Neural cell (in vitro differentiated cells): ENCODE measurements at regions not wholly inside any gene's neighbourhood (a gene's known extent, or its start where the extent isn't known, plus 50 kb on each side); places are given as distances from the start of the nearest gene placed in this dataset.

Source experiments
- H2AFZ ChIP-seq: fragments of 200-600, 300-800 bp; sonication (generic), shearing (Covaris generic); 2 replicates; pipeline ENCODE4 v1.6.0; 2014; ENCODE audit warnings: low read depth, mild to moderate bottlenecking, antibody characterized with exemption, low read length, moderate library complexity
- H3F3A ChIP-seq: fragments of 200-600 bp; shearing (Covaris generic); 2 replicates; pipeline ENCODE4 v1.6.1; 2016; ENCODE audit warnings: mild to moderate bottlenecking, moderate library complexity, mixed read lengths, antibody characterized with exemption, low read length; ENCODE audit not compliant: insufficient read depth, poor library complexity, severe bottlenecking
- H3K27ac ChIP-seq: fragments of 200-600, 300-800 bp; sonication (generic), shearing (Covaris generic); 2 replicates; pipeline ENCODE4 v1.5.1; 2014; ENCODE audit warnings: mild to moderate bottlenecking, low read length, moderate library complexity
- H3K27me3 ChIP-seq: fragments of 300-800, 200-600 bp; sonication (generic), shearing (Covaris generic); 2 replicates; pipeline ENCODE4 v1.6.0; 2014; ENCODE audit warnings: mild to moderate bottlenecking, low read depth, low read length, moderate library complexity; ENCODE audit not compliant: insufficient read depth
- H3K36me3 ChIP-seq: fragments of 300-800, 200-600 bp; sonication (generic), shearing (Covaris generic); 2 replicates; pipeline ENCODE4 v1.5.1; 2014; ENCODE audit warnings: mild to moderate bottlenecking, antibody characterized with exemption, low read length, moderate library complexity; ENCODE audit not compliant: insufficient read depth
- H3K4me2 ChIP-seq: fragments of 300-800, 200-600 bp; sonication (generic), shearing (Covaris generic); 2 replicates; pipeline ENCODE4 v1.6.0; 2014; ENCODE audit warnings: mild to moderate bottlenecking, low read length
- H3K4me3 ChIP-seq: fragments of 300-800, 200-600 bp; sonication (generic), shearing (Covaris generic); 2 replicates; pipeline ENCODE4 v1.5.1; 2014; ENCODE audit warnings: mild to moderate bottlenecking, low read length, moderate library complexity
- H3K79me2 ChIP-seq: fragments of 200-600 bp; shearing (Covaris generic); replicated peaks from 2 replicates; pipeline ENCODE4 v1.6.0; 2014; ENCODE audit warnings: mild to moderate bottlenecking, low read length, moderate library complexity; ENCODE audit not compliant: insufficient read depth
- H3K9ac ChIP-seq: fragments of 300-800, 200-600 bp; sonication (generic), shearing (Covaris generic); 2 replicates; pipeline ENCODE4 v1.6.1; 2016; ENCODE audit warnings: mild to moderate bottlenecking, low read length, mixed read lengths
- H3K9me2 ChIP-seq: fragments of 200-600 bp; shearing (Covaris generic); 2 replicates; pipeline ENCODE4 v1.6.1; 2016; ENCODE audit warnings: mild to moderate bottlenecking, low read length, mixed read lengths; ENCODE audit not compliant: insufficient read depth
- H3K9me3 ChIP-seq: fragments of 200-600, 300-800 bp; sonication (generic), shearing (Covaris generic); 2 replicates; pipeline ENCODE4 v1.6.1; 2016; ENCODE audit warnings: mild to moderate bottlenecking, mixed run types, low read length, moderate library complexity, mixed read lengths
- H4K20me1 ChIP-seq: fragments of 200-600 bp; shearing (Covaris generic); 2 replicates; pipeline ENCODE4 v1.6.1; 2016; ENCODE audit warnings: mild to moderate bottlenecking, mixed run types; ENCODE audit not compliant: insufficient read depth
- CTCF ChIP-seq: fragments of 450-650 bp; IDR thresholded peaks from 2 replicates; pipeline ENCODE4 v1.5.1; 2014; ENCODE audit warnings: antibody characterized with exemption, mild to moderate bottlenecking, moderate library complexity; ENCODE audit not compliant: poor library complexity, severe bottlenecking
- EP300 ChIP-seq: fragments of 450-650 bp; conservative IDR thresholded peaks from 2 replicates; pipeline ENCODE4 v1.6.1; 2014; ENCODE audit warnings: antibody characterized with exemption, mild to moderate bottlenecking, moderate library complexity; ENCODE audit not compliant: poor library complexity, severe bottlenecking
- EZH2 ChIP-seq: fragments of 200-600, 300-800 bp; shearing (Covaris generic), sonication (generic); IDR thresholded peaks from 2 replicates; pipeline ENCODE4 v1.6.1; 2014; ENCODE audit warnings: antibody characterized with exemption, low read length, borderline replicate concordance, mild to moderate bottlenecking; ENCODE audit not compliant: insufficient read depth, poor library complexity, severe bottlenecking
- MXI1 ChIP-seq: fragments of 450-650 bp; conservative IDR thresholded peaks from 2 replicates; pipeline ENCODE4 v1.6.1; 2014; ENCODE audit warnings: antibody characterized with exemption, mild to moderate bottlenecking; ENCODE audit not compliant: poor library complexity, severe bottlenecking
- POLR2AphosphoS5 ChIP-seq: IDR thresholded peaks from 2 replicates; pipeline ENCODE4 v1.6.1; 2012
- RAD21 ChIP-seq: fragments of 450-650 bp; conservative IDR thresholded peaks from 2 replicates; pipeline ENCODE4 v1.6.1; 2014; ENCODE audit warnings: antibody characterized with exemption, mild to moderate bottlenecking, moderate library complexity
- REST ChIP-seq: IDR thresholded peaks from 2 replicates; pipeline ENCODE4 v1.6.1; 2012; ENCODE audit warnings: borderline replicate concordance
- SMC3 ChIP-seq: fragments of 450-650 bp; conservative IDR thresholded peaks from 2 replicates; pipeline ENCODE4 v1.6.1; 2014; ENCODE audit warnings: antibody characterized with exemption, mild to moderate bottlenecking, moderate library complexity; ENCODE audit not compliant: poor library complexity
- TAF1 ChIP-seq: IDR thresholded peaks from 2 replicates; pipeline ENCODE4 v1.6.1; 2012; ENCODE audit warnings: low read depth

- H2AFZ ChIP-seq = no peak overlapping the region
- H3K27me3 ChIP-seq = no peaks in the 10 kb centered on the region
Measured at GRCh38 chr21:15676935-15677334, 52.8 kb upstream of the USP25 start.

GRCh38 chr21:15679630-15680029 lies 50.2 kb upstream of the USP25 start:
- no peak overlapping the region for H3K9ac ChIP-seq
- no peaks in the 10 kb centered on the region for H3K36me3 ChIP-seq
- H3K79me2 ChIP-seq = no peaks in the 10 kb centered on the region
- H3K4me2 ChIP-seq = no peak overlapping the region
- no peak overlapping the region for H3K27ac ChIP-seq
- no peaks in the 10 kb centered on the region for H3K9me3 ChIP-seq
- H2AFZ ChIP-seq = no peak overlapping the region
- H4K20me1 ChIP-seq = no peaks in the 10 kb centered on the region
- H3K9me2 ChIP-seq = no peaks in the 10 kb centered on the region
- H3K4me3 ChIP-seq = no peak overlapping the region
- H3F3A ChIP-seq = no peaks in the 10 kb centered on the region
- no peaks in the 10 kb centered on the region for H3K27me3 ChIP-seq
- TF ChIP-seq POLR2AphosphoS5 (no peak), REST (no peak), SMC3 (no peak), MXI1 (no peak), CTCF (no peak), TAF1 (no peak), EP300 (no peak)

More at GRCh38 chr21:15676935-15677334, 52.8 kb upstream of the USP25 start:
- TF ChIP-seq CTCF (no peak), TAF1 (no peak), RAD21 (no peak), MXI1 (no peak), POLR2AphosphoS5 (no peak), REST (no peak), EZH2 (no peak), EP300 (no peak), SMC3 (no peak)
- Histone ChIP-seq H3K27ac (no peak overlapping the region), H3K79me2 (no peaks in the 10 kb centered on the region), H4K20me1 (no peaks in the 10 kb centered on the region), H3F3A (no peaks in the 10 kb centered on the region), H3K9me2 (no peaks in the 10 kb centered on the region), H3K36me3 (no peaks in the 10 kb centered on the region), H3K4me2 (no peak overlapping the region), H3K9ac (no peak overlapping the region), H3K4me3 (no peak overlapping the region), H3K9me3 (no peaks in the 10 kb centered on the region)
